ENCODE measurements at regions not wholly inside any gene's neighbourhood (a gene's known extent, or its start where the extent isn't known, plus 50 kb on each side); places are given as distances from the start of the nearest gene placed in this dataset.

DNA sequence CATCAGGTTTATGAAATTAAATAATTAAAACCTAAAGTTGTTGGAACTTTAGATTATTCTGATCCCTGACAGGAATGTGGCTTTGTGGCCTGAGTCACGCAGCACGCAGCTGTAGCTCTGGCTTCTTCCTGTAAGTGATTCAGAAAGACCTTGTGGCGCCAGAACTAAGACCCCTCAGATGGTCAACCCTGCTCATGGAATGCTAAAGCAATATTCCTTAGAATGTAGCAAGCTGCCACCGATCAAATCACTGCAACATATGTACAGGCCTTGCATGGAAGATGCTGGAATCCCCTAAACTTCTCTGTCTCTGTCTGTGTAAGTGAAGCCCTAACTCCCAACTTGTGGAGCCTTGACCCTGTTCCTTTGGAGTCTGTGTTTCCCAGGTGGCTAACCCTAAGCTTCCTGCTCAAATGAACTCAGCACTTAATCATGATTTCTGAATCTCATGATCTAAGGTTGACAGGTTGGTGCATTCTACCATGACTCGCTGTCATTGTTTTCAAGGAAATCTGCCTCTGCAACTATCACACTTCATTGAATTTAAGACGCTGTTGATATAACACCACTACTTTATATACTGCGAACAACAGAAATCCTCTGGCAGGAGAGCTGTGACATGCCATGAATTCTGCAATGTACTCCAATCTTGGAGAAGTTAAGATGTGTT is 111.2 kb upstream of the CST7 start:
- no peak overlapping the region for H3K4me3 ChIP-seq
- ChIA-PET POLR2A (no interaction called here), CTCF (ENCODE audit: low intra/inter-chr PET ratio) (no interaction called here)
- DNase-seq (ENCODE audit: extremely low read depth in 1 of 4, low spot score in 3 of 4) (no peak), ATAC-seq (no peak), FAIRE-seq (no peak)
- intact Hi-C loops (cut with micrococcal nuclease) (no loop called here), in situ Hi-C loops (cut with MboI) (no loop called here)
- WGBS (ENCODE audit: insufficient coverage, low coverage, missing lambda C conversion rate), result 0% methylated on average over 7 of the region's 7 CpGs
- no TSS peak for BruUV-seq (replicated peaks)
- no peaks in the 10 kb centered on the region for H3K4me1 ChIP-seq (replicated peaks in 1 of 2; ENCODE audit: control insufficient read depth in 2 of 2, insufficient read depth in 2 of 2, low read length in 2 of 2)
- H2AFZ ChIP-seq (ENCODE audit: low read depth, low read length), result no peak overlapping the region
- no peaks in the 10 kb centered on the region for H3K9me1 ChIP-seq (ENCODE audit: control insufficient read depth, insufficient read depth, low read length)
- H3K9me3 ChIP-seq (replicated peaks; ENCODE audit: control insufficient read depth, insufficient read depth, low read depth, low read length), result no peaks in the 10 kb centered on the region
- no peak overlapping the region for H3K27ac ChIP-seq (ENCODE audit: extremely low read depth, low read depth, low read length)
- H3K9ac ChIP-seq (ENCODE audit: insufficient read depth in 1 of 2, low read depth in 2 of 2, low read length in 2 of 2), result no peak overlapping the region
- H3K27me3 ChIP-seq (ENCODE audit: control insufficient read depth in 2 of 2, insufficient read depth in 2 of 2, low read length in 2 of 2), result no peaks in the 10 kb centered on the region; a peak in 1 of 5 replicates
- H3K36me3 ChIP-seq (ENCODE audit: control insufficient read depth, insufficient read depth, low read length), result no peaks in the 10 kb centered on the region
- H4K20me1 ChIP-seq (replicated peaks; ENCODE audit: control insufficient read depth, insufficient read depth, low read length), result no peaks in the 10 kb centered on the region
- H3K79me2 ChIP-seq (ENCODE audit: control insufficient read depth, insufficient read depth, low read length), result no peaks in the 10 kb centered on the region
- H3K4me2 ChIP-seq (ENCODE audit: insufficient read depth, low read length), result no peak overlapping the region
- TF ChIP-seq CBX1 (IDR thresholded peaks at IDR 0.05; ENCODE audit: low read depth) (no peak), SRSF9 (IDR thresholded peaks at IDR 0.05; ENCODE audit: borderline replicate concordance, low read depth, low read length) (no peak), ETS2 (tag; IDR thresholded peaks at IDR 0.05; ENCODE audit: borderline replicate concordance, poor library complexity, severe bottlenecking) (no peak), TCF7 (IDR thresholded peaks at IDR 0.05; ENCODE audit: borderline replicate concordance) (no peak), KAT2B (IDR thresholded peaks at IDR 0.05; ENCODE audit: low read depth, low read length) (no peak), PRPF4 (IDR thresholded peaks at IDR 0.05; ENCODE audit: insufficient read depth, low read depth, low read length, poor library complexity, severe bottlenecking) (no peak), PURB (CRISPR knock-in tag; IDR thresholded peaks at IDR 0.05; ENCODE audit: low read depth) (no peak), MBD2 (IDR thresholded peaks at IDR 0.05; ENCODE audit: borderline replicate concordance, low read depth) (no peak), NCOA2 (IDR thresholded peaks at IDR 0.05; ENCODE audit: partially characterized antibody in 2 of 2) (no peak)
- TF ChIP-seq, protein P1, sequence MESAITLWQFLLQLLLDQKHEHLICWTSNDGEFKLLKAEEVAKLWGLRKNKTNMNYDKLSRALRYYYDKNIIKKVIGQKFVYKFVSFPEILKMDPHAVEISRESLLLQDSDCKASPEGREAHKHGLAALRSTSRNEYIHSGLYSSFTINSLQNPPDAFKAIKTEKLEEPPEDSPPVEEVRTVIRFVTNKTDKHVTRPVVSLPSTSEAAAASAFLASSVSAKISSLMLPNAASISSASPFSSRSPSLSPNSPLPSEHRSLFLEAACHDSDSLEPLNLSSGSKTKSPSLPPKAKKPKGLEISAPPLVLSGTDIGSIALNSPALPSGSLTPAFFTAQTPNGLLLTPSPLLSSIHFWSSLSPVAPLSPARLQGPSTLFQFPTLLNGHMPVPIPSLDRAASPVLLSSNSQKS (CRISPR knock-in tag; IDR thresholded peaks at IDR 0.05), result no peak
- TF ChIP-seq, protein P2, sequence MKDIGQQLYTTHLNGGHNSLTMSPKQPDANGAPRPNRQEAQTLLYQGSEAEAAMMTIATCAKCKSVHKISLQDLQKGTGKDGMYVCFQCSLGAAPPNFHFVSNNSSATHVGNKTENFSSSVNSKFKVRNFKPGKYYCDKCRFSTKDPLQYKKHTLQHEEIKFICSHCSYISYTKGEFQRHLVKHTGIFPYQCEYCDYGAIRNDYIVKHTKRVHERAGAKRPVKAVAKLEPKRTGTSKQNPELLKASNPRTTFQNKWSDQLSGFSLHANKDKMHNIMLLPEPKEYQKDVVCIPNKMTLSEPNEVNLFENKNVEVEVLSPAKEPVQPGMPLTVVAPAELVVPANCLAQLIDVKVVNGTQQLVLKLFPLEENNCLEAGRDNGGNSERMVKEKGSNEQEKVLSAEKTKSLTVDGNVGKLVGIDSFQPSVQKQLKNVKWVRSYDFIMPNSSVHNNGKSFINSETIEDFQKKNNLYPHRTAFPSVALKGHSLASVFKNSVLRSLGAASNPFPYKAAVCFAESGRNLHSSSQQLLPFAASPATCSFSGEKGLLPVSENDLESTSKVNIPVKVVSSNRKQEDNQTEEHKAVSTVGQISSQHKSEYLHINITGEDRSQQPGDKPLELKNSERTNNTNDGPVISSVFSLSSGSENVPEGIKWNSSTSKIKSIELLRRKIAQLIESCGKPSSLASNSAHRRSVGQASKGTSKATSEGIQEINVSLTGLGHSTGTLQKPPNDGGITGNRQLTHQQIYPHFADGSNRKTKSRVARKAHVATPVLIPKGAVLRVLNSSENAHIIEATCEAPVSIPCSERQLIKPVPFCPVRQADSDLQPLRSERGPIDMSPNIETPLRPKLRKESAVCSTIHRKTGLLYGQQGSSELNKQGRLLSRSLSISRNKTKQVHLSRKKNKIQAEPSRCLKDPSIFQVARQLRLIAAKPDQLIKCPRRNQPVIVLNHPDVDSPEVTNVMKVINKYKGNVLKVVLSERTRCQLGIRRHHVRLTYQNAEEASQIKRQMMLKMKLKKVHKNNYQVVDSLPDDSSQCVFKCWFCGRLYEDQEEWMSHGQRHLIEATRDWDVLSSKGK (CRISPR knock-in tag; IDR thresholded peaks at IDR 0.05), result no peak
- TF ChIP-seq, protein P3, sequence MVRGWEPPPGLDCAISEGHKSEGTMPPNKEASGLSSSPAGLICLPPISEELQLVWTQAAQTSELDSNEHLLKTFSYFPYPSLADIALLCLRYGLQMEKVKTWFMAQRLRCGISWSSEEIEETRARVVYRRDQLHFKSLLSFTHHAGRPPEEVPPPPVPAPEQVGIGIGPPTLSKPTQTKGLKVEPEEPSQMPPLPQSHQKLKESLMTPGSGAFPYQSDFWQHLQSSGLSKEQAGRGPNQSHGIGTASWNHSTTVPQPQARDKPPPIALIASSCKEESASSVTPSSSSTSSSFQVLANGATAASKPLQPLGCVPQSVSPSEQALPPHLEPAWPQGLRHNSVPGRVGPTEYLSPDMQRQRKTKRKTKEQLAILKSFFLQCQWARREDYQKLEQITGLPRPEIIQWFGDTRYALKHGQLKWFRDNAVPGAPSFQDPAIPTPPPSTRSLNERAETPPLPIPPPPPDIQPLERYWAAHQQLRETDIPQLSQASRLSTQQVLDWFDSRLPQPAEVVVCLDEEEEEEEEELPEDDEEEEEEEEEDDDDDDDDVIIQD (CRISPR knock-in tag; IDR thresholded peaks at IDR 0.05), result no peak
- TF ChIP-seq, protein P4, sequence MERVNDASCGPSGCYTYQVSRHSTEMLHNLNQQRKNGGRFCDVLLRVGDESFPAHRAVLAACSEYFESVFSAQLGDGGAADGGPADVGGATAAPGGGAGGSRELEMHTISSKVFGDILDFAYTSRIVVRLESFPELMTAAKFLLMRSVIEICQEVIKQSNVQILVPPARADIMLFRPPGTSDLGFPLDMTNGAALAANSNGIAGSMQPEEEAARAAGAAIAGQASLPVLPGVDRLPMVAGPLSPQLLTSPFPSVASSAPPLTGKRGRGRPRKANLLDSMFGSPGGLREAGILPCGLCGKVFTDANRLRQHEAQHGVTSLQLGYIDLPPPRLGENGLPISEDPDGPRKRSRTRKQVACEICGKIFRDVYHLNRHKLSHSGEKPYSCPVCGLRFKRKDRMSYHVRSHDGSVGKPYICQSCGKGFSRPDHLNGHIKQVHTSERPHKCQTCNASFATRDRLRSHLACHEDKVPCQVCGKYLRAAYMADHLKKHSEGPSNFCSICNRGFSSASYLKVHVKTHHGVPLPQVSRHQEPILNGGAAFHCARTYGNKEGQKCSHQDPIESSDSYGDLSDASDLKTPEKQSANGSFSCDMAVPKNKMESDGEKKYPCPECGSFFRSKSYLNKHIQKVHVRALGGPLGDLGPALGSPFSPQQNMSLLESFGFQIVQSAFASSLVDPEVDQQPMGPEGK (CRISPR knock-in tag; IDR thresholded peaks at IDR 0.05; ENCODE audit: borderline replicate concordance), result no peak
